Ammon's horn (tissue), 1 donor: ENCODE measurements at regions not wholly inside any gene's neighbourhood (a gene's known extent, or its start where the extent isn't known, plus 50 kb on each side); places are given as distances from the start of the nearest gene placed in this dataset.
A peak's percentile ranks its signal among the peaks of the same experiment; 100 is the strongest.

Experiments
- DNase-seq: peaks from one replicate; pipeline ENCODE4 v3.0.0-alpha.2; 2016; ENCODE audit warnings: low spot score

GRCh38 chr16:79543219-79543618 is 57.3 kb downstream of the MAF start:
- no peak for DNase-seq

- DNase-seq, result peak; percentile 66
Measured at GRCh38 chr16:79542237-79542774, 58.2 kb downstream of the MAF start.

GRCh38 chr16:79540825-79541595 is 59.5 kb downstream of the MAF start:
- DNase-seq, result no peak

- DNase-seq, result no peak
Measured at GRCh38 chr16:79537584-79537983, 63.0 kb downstream of the MAF start.

- no peak for DNase-seq
Measured at GRCh38 chr16:79536958-79537357, 63.6 kb downstream of the MAF start.

GRCh38 chr16:79535130-79535529 is 65.4 kb downstream of the MAF start:
- peak; percentile 49 for DNase-seq

GRCh38 chr16:79534143-79534542 is 66.4 kb downstream of the MAF start:
- DNase-seq, result no peak

GRCh38 chr16:79533292-79533691 is 67.2 kb downstream of the MAF start:
- DNase-seq, result no peak

- DNase-seq, result no peak
Measured at GRCh38 chr16:79532785-79533184, 67.8 kb downstream of the MAF start.

- no peak for DNase-seq
Measured at GRCh38 chr16:79532273-79532672, 68.3 kb downstream of the MAF start.

- no peak for DNase-seq
Measured at GRCh38 chr16:79528338-79528737, 72.2 kb downstream of the MAF start.

GRCh38 chr16:79523971-79524370 is 76.6 kb downstream of the MAF start:
- no peak for DNase-seq

- DNase-seq, result peak; percentile 51
Measured at GRCh38 chr16:79519448-79519847, 81.1 kb downstream of the MAF start.

GRCh38 chr16:79517156-79517555 is 83.4 kb downstream of the MAF start:
- DNase-seq, result no peak

- DNase-seq, result no peak
Measured at GRCh38 chr16:79510879-79511278, 89.7 kb downstream of the MAF start.

GRCh38 chr16:79509906-79510305 is 90.6 kb downstream of the MAF start:
- DNase-seq, result no peak

GRCh38 chr16:79509211-79509631 is 91.3 kb downstream of the MAF start:
- DNase-seq, result peak; percentile 85

GRCh38 chr16:79508294-79508693 is 92.2 kb downstream of the MAF start:
- DNase-seq, result no peak

GRCh38 chr16:79505344-79505743 is 95.2 kb downstream of the MAF start:
- DNase-seq, result no peak

GRCh38 chr16:79503511-79503910 is 97.0 kb downstream of the MAF start:
- DNase-seq, result no peak

- no peak for DNase-seq
Measured at GRCh38 chr16:79501446-79501845, 99.1 kb downstream of the MAF start.

- no peak for DNase-seq
Measured at GRCh38 chr16:79500866-79501265, 99.7 kb downstream of the MAF start.

GRCh38 chr16:79500286-79500685 is 100.3 kb downstream of the MAF start:
- DNase-seq, result no peak

- no peak for DNase-seq
Measured at GRCh38 chr16:79498928-79499327, 101.6 kb downstream of the MAF start.
